ENCODE measurements at regions not wholly inside any gene's neighbourhood (a gene's known extent, or its start where the extent isn't known, plus 50 kb on each side); places are given as distances from the start of the nearest gene placed in this dataset.

- Histone ChIP-seq H3K4me1 (no peaks in the 10 kb centered on the region), H3K4me3 (no peak overlapping the region), H3K9me3 (no peaks in the 10 kb centered on the region), H3K27ac (no peak overlapping the region), H3K27me3 (no peaks in the 10 kb centered on the region), H3K36me3 (no peaks in the 10 kb centered on the region)
- TF ChIP-seq EP300 (IDR thresholded peaks at IDR 0.05), result no peak
- TF ChIP-seq POLR2AphosphoS5 (IDR thresholded peaks at IDR 0.05), result no peak
- no peak for TF ChIP-seq POLR2A (IDR thresholded peaks at IDR 0.05)
- TF ChIP-seq CTCF (IDR thresholded peaks at IDR 0.05), result no peak
- WGBS, 2 donors, result 76 to 77% methylated on average over 7 of the region's 7 CpGs
- DNase-seq, result no peak
- intact Hi-C loops (cut with DNase I), result no loop called here
These were observed 314.7 kb downstream of the PRR16 start for GRCh38 chr5:120778491-120779484.

- Histone ChIP-seq H3K36me3 (no peaks in the 10 kb centered on the region), H3K4me3 (no peak overlapping the region), H3K9me3 (no peaks in the 10 kb centered on the region), H3K27me3 (no peaks in the 10 kb centered on the region), H3K4me1 (no peaks in the 10 kb centered on the region), H3K27ac (no peak overlapping the region)
- WGBS, 2 donors, result 50 to 58% methylated on average over 2 of the region's 2 CpGs
- intact Hi-C loops (cut with DNase I), result no loop called here
- TF ChIP-seq EP300 (IDR thresholded peaks at IDR 0.05) (no peak), POLR2AphosphoS5 (IDR thresholded peaks at IDR 0.05) (no peak), POLR2A (IDR thresholded peaks at IDR 0.05) (no peak), CTCF (IDR thresholded peaks at IDR 0.05) (no peak)
- no peak for DNase-seq
These were observed 315.6 kb downstream of the PRR16 start for GRCh38 chr5:120779674-120780073.

- no peaks in the 10 kb centered on the region for H3K36me3 ChIP-seq
- DNase-seq, result no peak
- no peak for TF ChIP-seq EP300 (IDR thresholded peaks at IDR 0.05)
- intact Hi-C loops (cut with DNase I), result no loop called here
- 33 to 69% methylated on average over 1 of the region's 1 CpG for WGBS, 2 donors
- no peaks in the 10 kb centered on the region for H3K9me3 ChIP-seq
- no peak overlapping the region for H3K27ac ChIP-seq
- H3K27me3 ChIP-seq, result no peaks in the 10 kb centered on the region
- no peak overlapping the region for H3K4me3 ChIP-seq
- no peaks in the 10 kb centered on the region for H3K4me1 ChIP-seq
These were observed 324.4 kb downstream of the PRR16 start for GRCh38 chr5:120788481-120788880.

- TF ChIP-seq CTCF (IDR thresholded peaks at IDR 0.05), result no peak
- no peak for TF ChIP-seq EP300 (IDR thresholded peaks at IDR 0.05)
- no peak for TF ChIP-seq POLR2A (IDR thresholded peaks at IDR 0.05)
- no peak for TF ChIP-seq POLR2AphosphoS5 (IDR thresholded peaks at IDR 0.05)
- intact Hi-C loops (cut with DNase I), result no loop called here
- Histone ChIP-seq H3K9me3 (no peaks in the 10 kb centered on the region), H3K27ac (no peak overlapping the region), H3K4me1 (no peaks in the 10 kb centered on the region), H3K27me3 (no peaks in the 10 kb centered on the region), H3K4me3 (no peak overlapping the region), H3K36me3 (no peaks in the 10 kb centered on the region)
- WGBS, 2 donors, result 36 to 39% methylated on average over 2 of the region's 2 CpGs
- DNase-seq, result no peak
These were observed 325.8 kb downstream of the PRR16 start for GRCh38 chr5:120789918-120790317.

GRCh38 chr5:120790339-120790738, 326.2 kb downstream of the PRR16 start:
- Histone ChIP-seq H3K27ac (no peak overlapping the region), H3K4me1 (no peaks in the 10 kb centered on the region), H3K27me3 (no peaks in the 10 kb centered on the region), H3K9me3 (no peaks in the 10 kb centered on the region), H3K4me3 (no peak overlapping the region), H3K36me3 (no peaks in the 10 kb centered on the region)
- 22 to 73% methylated on average over 1 of the region's 1 CpG for WGBS, 2 donors
- no peak for TF ChIP-seq CTCF (IDR thresholded peaks at IDR 0.05)
- TF ChIP-seq EP300 (IDR thresholded peaks at IDR 0.05), result no peak
- no peak for TF ChIP-seq POLR2AphosphoS5 (IDR thresholded peaks at IDR 0.05)
- no peak for TF ChIP-seq POLR2A (IDR thresholded peaks at IDR 0.05)
- intact Hi-C loops (cut with DNase I), result no loop called here
- DNase-seq, result no peak

Data from sigmoid colon (tissue), 6 donors.